HL-60 (cell line): ENCODE measurements at regions not wholly inside any gene's neighbourhood (a gene's known extent, or its start where the extent isn't known, plus 50 kb on each side); places are given as distances from the start of the nearest gene placed in this dataset.

Source experiments
- DNase-seq, 2 experiments: peaks; one replicate each; pipeline ENCODE4 v3.0.0-alpha.2; 2010 to 2020; ENCODE audit warnings: low read depth in 1 of 2, low spot score in 1 of 2
- H3K27ac ChIP-seq: fragments of 250-450 bp; sonication (Bioruptor Pico); replicated peaks from 2 replicates; pipeline ENCODE4 v1.5.1; 2020; ENCODE audit warnings: mild to moderate bottlenecking, moderate library complexity
- H3K27me3 ChIP-seq: fragments of 250-450 bp; sonication (Bioruptor Pico); 2 replicates; pipeline ENCODE4 v1.5.1; 2021; ENCODE audit warnings: mild to moderate bottlenecking, moderate library complexity; ENCODE audit not compliant: insufficient read depth, poor library complexity, severe bottlenecking
- H3K4me3 ChIP-seq: replicated peaks from 2 replicates; pipeline ENCODE4 v1.5.1; 2011; ENCODE audit warnings: mild to moderate bottlenecking, control low read depth, low read length; ENCODE audit not compliant: insufficient read depth
- CTCF ChIP-seq: IDR thresholded peaks from one replicate; pipeline ENCODE4 v1.5.1; 2011; ENCODE audit warnings: low read length, control low read depth, inconsistent platforms; ENCODE audit not compliant: insufficient read depth
- GABPA ChIP-seq: IDR thresholded peaks from 2 replicates; pipeline ENCODE4 v1.6.1; 2012; ENCODE audit warnings: low read depth
- POLR2AphosphoS5 ChIP-seq: IDR thresholded peaks from 2 replicates; pipeline ENCODE4 v1.6.1; 2012; ENCODE audit warnings: low read depth
- REST ChIP-seq: IDR thresholded peaks from 2 replicates; pipeline ENCODE4 v1.6.1; 2012; ENCODE audit warnings: low read depth; ENCODE audit not compliant: insufficient replicate concordance
- SPI1 ChIP-seq: IDR thresholded peaks from 2 replicates; pipeline ENCODE4 v1.6.1; 2012; ENCODE audit warnings: low read depth, mild to moderate bottlenecking, borderline replicate concordance

- Histone ChIP-seq H3K27ac (no peak overlapping the region), H3K27me3 (no peaks in the 10 kb centered on the region), H3K4me3 (no peak overlapping the region)
- no peak for TF ChIP-seq GABPA
- TF ChIP-seq SPI1: no peak
- TF ChIP-seq POLR2AphosphoS5: no peak
- no peak for TF ChIP-seq CTCF
- no peak for TF ChIP-seq REST
- no peak for DNase-seq
Measured at GRCh38 chr9:29969856-29970647, 2396.8 kb upstream of the C9orf72 start.

GRCh38 chr9:29974197-29974596, 2400.9 kb upstream of the C9orf72 start:
- TF ChIP-seq GABPA: no peak
- no peak for TF ChIP-seq CTCF
- TF ChIP-seq REST: no peak
- no peak for TF ChIP-seq SPI1
- TF ChIP-seq POLR2AphosphoS5: no peak
- Histone ChIP-seq H3K4me3 (no peak overlapping the region), H3K27ac (no peak overlapping the region), H3K27me3 (no peaks in the 10 kb centered on the region)
- DNase-seq: no peak

GRCh38 chr9:29976981-29977380, 2403.7 kb upstream of the C9orf72 start:
- H3K27ac ChIP-seq: no peak overlapping the region
- DNase-seq: no peak
- no peak for TF ChIP-seq REST
- no peak for TF ChIP-seq GABPA
- no peak for TF ChIP-seq POLR2AphosphoS5
- TF ChIP-seq CTCF: no peak
- no peak for TF ChIP-seq SPI1
- no peaks in the 10 kb centered on the region for H3K27me3 ChIP-seq
- no peak overlapping the region for H3K4me3 ChIP-seq
